GOT3 (cell line): ENCODE measurements at regions not wholly inside any gene's neighbourhood (a gene's known extent, or its start where the extent isn't known, plus 50 kb on each side); places are given as distances from the start of the nearest gene placed in this dataset.
"Not testable (repeated sequence)": the region's sequence is repeated elsewhere in the genome, so short reads cannot be mapped to it uniquely, and the experiment has no call there.

Experiments used
- DNase-seq: peaks from one replicate; lab custom pipeline; 2025; ENCODE audit warnings: mixed read lengths; lab: John Stamatoyannopoulos, UW

DNA sequence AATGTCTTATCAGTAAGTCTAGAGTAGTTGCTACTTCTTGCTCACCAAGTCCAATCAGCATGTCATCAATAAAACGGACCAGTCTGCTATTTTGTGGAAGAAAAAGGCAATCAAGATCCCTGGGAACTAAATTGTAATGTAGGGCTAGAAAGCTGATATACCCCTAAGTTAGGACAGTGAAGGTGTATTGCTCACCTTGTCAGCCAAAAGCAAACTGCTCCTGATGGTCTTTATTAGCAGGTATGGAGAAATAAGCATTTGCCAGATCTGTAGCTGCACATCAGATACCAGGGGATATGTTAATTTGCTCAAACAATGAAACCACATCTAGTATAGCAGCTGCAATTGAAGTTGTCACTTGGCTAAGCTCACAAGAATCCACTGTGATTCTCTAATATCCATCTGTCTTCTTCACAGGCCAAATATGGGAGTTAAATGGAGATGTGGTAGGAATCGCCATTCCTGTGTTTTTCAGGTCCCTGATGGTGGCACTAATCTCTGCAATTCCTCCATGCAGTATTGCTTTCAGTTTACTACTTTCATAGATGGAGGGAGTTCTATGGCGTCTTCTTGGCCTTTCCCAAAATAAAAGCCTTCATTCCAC is 75.0 kb downstream of the TMEM237 start:
- DNase-seq, result no peak

DNA sequence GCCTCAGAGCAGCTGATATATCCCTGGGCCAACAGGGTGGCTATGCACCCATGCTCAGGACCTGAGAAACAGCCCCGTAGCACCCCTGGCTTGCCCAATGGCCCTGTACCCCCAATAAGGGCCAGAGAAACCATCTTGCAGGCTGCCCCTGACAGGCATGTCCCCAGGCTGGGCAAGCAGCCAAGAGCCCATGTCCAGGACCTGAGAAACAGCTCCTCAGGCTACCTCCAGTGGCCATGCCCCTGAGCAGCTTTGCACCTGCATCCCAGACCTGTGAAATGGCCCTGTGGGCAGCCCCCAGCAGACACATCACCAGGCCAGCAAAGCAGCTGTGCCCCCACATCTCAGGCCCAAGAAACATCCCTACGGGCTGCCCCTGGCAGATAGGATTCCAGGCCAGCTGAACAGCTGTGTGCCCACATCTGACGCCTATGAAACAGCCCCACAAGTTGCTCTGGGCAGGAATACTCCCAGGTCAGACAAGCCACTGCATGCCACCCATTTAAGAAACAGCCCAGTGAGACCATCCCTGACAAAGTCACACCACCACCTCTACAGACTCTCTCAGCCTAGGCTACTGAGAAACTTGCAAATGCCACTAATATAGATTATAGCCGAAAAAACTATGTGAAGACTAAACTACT is 84.1 kb downstream of the TMEM237 start:
- DNase-seq, result no peak

DNA sequence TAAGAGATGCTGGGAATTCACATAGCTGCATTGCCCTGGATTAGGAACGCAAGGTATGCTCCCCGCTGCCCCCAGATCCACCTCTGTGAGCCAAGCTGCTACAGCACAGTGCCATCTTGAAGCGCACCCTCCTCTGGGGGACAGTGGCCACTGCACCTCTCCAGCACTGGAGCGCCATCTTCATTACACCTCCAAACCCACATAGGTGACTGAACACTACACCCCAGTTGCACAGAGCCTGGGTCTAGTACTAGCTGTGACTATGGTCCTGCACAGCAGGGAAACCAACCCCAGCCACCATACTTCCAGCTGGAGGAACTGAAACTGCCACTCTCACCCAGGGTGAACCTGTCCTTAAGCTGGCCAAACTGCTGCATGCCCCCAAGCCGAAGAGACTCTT is 84.6 kb downstream of the TMEM237 start:
- no peak for DNase-seq

DNA sequence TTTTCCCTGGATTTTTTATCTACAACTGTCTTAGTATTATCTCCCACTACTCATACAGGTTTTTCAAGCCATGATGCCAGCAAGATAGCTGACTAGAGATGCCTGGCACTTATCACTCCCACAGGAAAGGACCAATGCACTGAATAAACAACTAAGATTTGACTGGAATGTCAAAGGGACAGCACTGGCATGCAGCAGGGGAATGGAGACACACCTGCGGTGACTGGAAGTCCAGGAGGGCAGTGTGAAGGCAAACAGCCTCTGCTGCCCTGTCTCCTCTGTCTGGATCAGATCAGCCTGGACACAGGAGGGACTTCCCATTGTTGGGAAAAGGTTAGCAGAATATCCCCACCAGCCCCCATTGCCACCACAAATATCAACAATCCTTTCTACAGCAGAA is 85.1 kb downstream of the TMEM237 start:
- DNase-seq, result no peak

DNA sequence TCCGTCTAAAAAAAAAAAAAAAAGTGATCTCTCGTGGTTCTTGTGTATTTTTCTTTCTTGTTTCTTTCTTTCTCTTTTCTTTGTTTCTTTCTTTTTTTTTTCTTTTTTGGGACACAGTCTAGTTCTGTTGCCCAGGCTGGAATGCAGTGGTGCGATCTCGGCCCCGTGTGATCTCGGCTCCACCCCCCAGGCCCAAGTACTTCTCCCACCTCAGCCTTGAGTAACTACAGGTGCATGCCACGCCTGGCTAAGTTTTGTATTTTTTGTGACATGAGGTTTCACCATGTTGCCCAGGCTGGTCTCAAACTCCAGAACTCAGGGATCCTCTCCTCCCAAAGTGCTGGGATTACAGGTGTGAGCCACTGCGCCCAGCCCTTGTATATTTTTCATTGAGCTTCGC is 91.4 kb downstream of the TMEM237 start:
- no peak for DNase-seq

DNA sequence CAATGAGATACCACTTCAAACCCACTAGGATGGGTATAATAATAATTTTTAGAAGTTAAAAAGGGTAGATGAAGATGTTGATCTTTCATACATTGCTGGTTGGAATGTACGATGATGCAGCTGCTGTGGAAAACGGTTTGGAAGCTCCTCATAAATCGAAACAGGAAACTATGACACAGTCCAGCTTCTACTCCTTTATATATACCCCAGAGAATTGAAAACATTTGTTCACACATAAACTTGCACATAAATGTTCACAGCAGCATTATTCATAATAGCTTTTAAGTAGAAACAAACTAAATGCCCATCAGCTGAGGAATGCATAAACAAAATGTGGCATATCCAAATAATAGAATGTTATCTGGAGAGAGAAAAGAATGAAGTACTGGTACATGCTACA is 95.0 kb downstream of the STRADB start:
- no peak for DNase-seq

DNA sequence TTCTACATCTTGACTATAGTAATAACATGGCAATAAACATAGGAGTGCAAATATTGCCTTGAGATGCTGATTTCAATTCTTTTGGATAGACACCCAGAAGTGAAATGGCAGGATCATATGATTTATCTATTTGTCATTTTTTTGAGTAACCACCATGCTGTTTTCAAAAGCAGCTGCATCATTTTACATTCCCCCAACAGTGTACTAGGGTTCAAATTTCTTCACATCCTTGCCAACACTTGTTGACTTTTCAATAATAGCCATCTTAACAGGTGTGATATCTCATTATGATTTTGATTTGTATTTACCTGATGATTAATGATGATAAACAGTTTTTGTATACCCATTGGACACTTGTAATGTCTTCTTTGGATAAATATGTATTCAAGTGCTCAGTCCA is 90.8 kb downstream of the STRADB start:
- no peak for DNase-seq

DNA sequence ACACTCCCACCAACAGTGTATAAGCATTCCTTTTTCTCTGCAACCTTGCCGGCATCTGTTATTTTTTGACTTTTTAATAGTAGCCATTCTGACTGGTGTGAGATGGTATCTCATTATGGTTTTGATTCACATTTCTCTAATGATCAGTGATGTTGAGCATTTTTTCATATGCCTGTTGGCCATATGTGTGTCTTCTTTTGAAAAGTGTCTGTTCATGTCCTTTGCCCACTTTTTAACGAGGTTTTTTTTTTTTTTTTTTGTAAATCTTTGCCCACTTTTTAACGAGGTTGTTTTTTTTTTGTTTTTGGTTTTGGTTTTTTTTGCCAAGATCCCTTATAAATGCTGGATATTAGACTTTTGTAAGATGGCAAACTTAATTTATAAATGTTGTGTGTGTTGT is 87.7 kb downstream of the STRADB start:
- not testable (repeated sequence) for DNase-seq

DNA sequence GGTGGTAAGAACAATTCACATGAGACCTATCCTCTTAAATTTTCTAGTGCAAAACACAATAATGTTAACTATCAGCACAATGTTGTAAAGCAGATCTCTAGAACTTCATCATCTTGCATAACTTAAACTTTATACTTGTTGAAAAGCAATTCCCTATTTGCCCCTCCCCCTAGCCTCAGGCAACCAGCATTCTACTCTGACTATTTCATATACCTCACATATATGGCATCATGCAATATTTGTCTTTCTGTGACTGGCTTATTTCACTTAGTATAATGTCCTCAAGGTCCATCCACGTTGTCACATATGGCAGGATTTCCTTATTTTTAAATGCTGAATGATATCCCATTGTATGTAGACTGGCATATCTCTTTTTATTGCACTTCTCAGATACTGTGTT is 86.5 kb downstream of the STRADB start:
- no peak for DNase-seq

DNA sequence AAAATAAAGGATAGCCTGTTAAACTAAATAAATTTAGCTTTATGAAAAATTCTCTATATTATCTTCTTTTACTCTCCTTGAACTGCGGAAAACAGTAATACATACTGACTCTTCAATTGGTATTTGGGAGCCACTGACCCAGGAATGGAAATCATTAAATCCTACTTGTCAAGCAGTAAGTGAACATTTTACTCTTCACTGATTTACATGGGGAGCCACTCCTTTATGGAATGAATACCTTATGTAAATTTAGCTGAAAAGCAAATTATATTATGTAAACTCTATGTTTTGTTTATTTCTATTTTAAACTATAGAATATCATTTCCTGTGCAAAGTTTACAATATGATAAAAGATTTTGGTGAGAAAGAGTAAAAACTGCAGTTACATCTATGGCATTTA is 85.2 kb downstream of the STRADB start:
- no peak for DNase-seq

DNA sequence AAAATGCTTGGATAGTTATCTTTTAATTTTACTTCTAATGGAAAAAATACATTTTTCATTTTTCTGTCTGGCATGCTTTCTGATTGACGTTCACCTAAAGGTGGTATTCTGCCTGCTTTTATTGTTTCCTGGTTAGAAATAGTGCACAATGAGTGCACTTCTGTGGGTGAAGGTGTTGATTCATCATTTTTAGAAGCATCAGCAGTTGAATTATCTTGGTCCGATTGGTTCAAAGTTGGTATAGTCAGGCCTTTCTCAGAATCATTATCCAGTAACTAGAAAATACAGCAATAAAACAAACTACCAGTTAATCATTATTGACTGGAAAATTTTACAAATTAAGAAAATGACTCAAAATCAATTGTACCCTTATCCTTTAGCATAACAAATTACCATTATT is 84.5 kb downstream of the STRADB start:
- DNase-seq, result no peak

DNA sequence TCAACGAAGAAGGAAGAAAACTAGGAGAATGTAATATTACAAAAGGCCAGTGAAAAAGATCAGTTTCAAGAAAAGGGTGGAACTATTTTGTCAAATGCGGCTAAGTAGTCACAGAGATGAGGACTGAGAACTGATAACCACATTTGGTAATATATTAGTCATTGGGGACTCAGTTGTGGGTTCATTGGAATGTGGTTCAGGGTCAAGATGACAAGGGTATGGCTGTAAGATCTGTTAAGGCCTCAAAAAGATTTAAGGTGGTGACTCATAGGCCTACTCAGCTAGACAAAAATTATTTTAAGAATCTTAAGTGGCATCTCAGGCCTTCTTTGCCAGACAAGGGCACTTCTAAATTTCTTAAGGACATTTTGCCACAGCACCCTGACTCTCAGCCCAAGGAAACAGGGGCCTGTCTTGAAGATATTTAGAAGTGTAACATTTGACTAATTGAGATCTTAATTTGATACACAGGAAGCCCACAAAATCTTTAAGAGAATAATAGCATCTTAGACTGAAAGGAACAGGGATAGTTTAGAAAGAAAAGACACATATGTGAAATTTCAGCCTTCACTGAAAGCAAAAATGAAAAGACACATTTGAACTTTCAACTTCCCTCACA is 81.3 kb downstream of the STRADB start:
- DNase-seq, result peak; percentile 6
